CD4-positive, alpha-beta T cell (primary cell): ENCODE measurements at regions not wholly inside any gene's neighbourhood (a gene's known extent, or its start where the extent isn't known, plus 50 kb on each side); places are given as distances from the start of the nearest gene placed in this dataset.

Source experiments
- ATAC-seq: fragments of 200-7000 bp; cut with Tn5 transposase; one replicate; pipeline ENCODE4 v1.10.0; 2022; ENCODE audit warnings: mild to moderate bottlenecking; ENCODE audit not compliant: poor library complexity
- CTCF ChIA-PET: fragments of 350-600 bp; sonication (Branson Sonifier 250); formaldehyde crosslinking; loops from one replicate; lab custom pipeline; 2021; ENCODE audit warnings: antibody characterized with exemption, inconsistent platforms; lab: Charles Lee
- POLR2A ChIA-PET: fragments of 350-600 bp; sonication (Branson Sonifier 250); formaldehyde crosslinking; loops from one replicate; lab custom pipeline; 2021; ENCODE audit warnings: antibody characterized with exemption, inconsistent platforms; lab: Charles Lee
- DNase-seq, 14 experiments: peaks; one replicate each; pipeline ENCODE4 v3.0.0-alpha.2; 2013 to 2020; ENCODE audit warnings: mixed read lengths in 2 of 14
- H3K27ac ChIP-seq, 2 donors: one replicate each; pipeline versions ENCODE4 v1.5.1 to v1.7.0; 2013; ENCODE audit warnings: low read length in 2 of 2, low read depth in 1 of 2, mild to moderate bottlenecking in 1 of 2
- H3K27me3 ChIP-seq, 2 experiments: 1 replicate in 1 of 2; 2 replicates in 1 of 2; pipeline versions ENCODE4 v1.6.1 to v1.7.0; 2013; ENCODE audit warnings: low read length in 2 of 2, control low read depth in 1 of 2, mild to moderate bottlenecking in 1 of 2, moderate library complexity in 1 of 2; ENCODE audit not compliant: insufficient read depth in 2 of 2, control insufficient read depth in 1 of 2
- H3K36me3 ChIP-seq: one replicate; pipeline ENCODE4 v1.6.1; 2013; ENCODE audit warnings: low read length, control low read depth; ENCODE audit not compliant: insufficient read depth
- H3K4me1 ChIP-seq: one replicate; pipeline ENCODE4 v1.6.1; 2013; ENCODE audit warnings: low read length, control low read depth; ENCODE audit not compliant: insufficient read depth
- H3K4me3 ChIP-seq: one replicate; pipeline ENCODE4 v1.5.1; 2013; ENCODE audit warnings: mild to moderate bottlenecking, low read length, moderate library complexity
- H3K9me3 ChIP-seq, 2 experiments: 1 replicate in 1 of 2; 2 replicates in 1 of 2; pipeline versions ENCODE4 v1.6.1 to v1.7.0; 2013; ENCODE audit warnings: low read length in 2 of 2, mild to moderate bottlenecking in 2 of 2, control low read depth in 1 of 2, moderate library complexity in 1 of 2; ENCODE audit not compliant: control insufficient read depth in 1 of 2, insufficient read depth in 1 of 2
- H3K27ac Mint-ChIP-seq: one replicate; pipeline ENCODE4 v1.8.0; 2020; ENCODE audit warnings: mixed read lengths
- H3K27me3 Mint-ChIP-seq: one replicate; pipeline ENCODE4 v1.8.0; 2021; ENCODE audit warnings: mixed read lengths
- H3K36me3 Mint-ChIP-seq: one replicate; pipeline ENCODE4 v1.8.0; 2021; ENCODE audit warnings: low read depth, mixed read lengths
- H3K4me1 Mint-ChIP-seq: one replicate; pipeline ENCODE4 v1.8.0; 2021; ENCODE audit warnings: low read depth, mixed read lengths
- H3K4me3 Mint-ChIP-seq: one replicate; pipeline ENCODE4 v1.8.0; 2020; ENCODE audit warnings: mild to moderate bottlenecking, mixed read lengths
- H3K9me3 Mint-ChIP-seq: one replicate; pipeline ENCODE4 v1.8.0; 2020; ENCODE audit warnings: mixed read lengths
- CTCF ChIP-seq: fragments of 200-600 bp; IDR thresholded peaks from one replicate; pipeline ENCODE4 v1.8.0; 2022; ENCODE audit warnings: antibody characterized with exemption, mild to moderate bottlenecking
- intact Hi-C, 2 experiments: fragments of 100-400 bp; cut with DNase I in 1 of 2; cut with micrococcal nuclease in 1 of 2; formaldehyde crosslinking; loops; one replicate each; pipeline versions ENCODE4 v1.15.1 to v1.9.0; 2023 to 2025; cut with DNase I, micrococcal nuclease

- no peak for TF ChIP-seq CTCF
- Mint-ChIP-seq H3K4me1 (no peaks in the 10 kb centered on the region), H3K9me3 (no peaks in the 10 kb centered on the region), H3K27ac (no peak overlapping the region), H3K27me3 (no peaks in the 10 kb centered on the region), H3K4me3 (no peak overlapping the region), H3K36me3 (no peaks in the 10 kb centered on the region)
- ATAC-seq (no peak), DNase-seq (no peak)
- Histone ChIP-seq H3K27me3 (no peaks in the 10 kb centered on the region), H3K36me3 (no peaks in the 10 kb centered on the region), H3K4me1 (no peaks in the 10 kb centered on the region), H3K9me3 (peaks cover 4 to 11% of the 10 kb centered on the region in 2 experiments), H3K4me3 (no peak overlapping the region), H3K27ac (no peak overlapping the region)
- intact Hi-C loops: no loop called here
- CTCF ChIA-PET: no interaction called here
- POLR2A ChIA-PET: no interaction called here
Measured at GRCh38 chr6:169372589-169372988, 118.9 kb upstream of the THBS2 start.

- Histone ChIP-seq H3K4me3 (no peak overlapping the region), H3K4me1 (no peaks in the 10 kb centered on the region), H3K27me3 (no peaks in the 10 kb centered on the region), H3K36me3 (no peaks in the 10 kb centered on the region), H3K9me3 (peaks cover 4 to 13% of the 10 kb centered on the region in 2 experiments), H3K27ac (no peak overlapping the region)
- Mint-ChIP-seq H3K9me3 (no peaks in the 10 kb centered on the region), H3K27ac (no peak overlapping the region), H3K4me3 (no peak overlapping the region), H3K36me3 (no peaks in the 10 kb centered on the region), H3K27me3 (no peaks in the 10 kb centered on the region), H3K4me1 (no peaks in the 10 kb centered on the region)
- ChIA-PET CTCF (no interaction called here), POLR2A (no interaction called here)
- TF ChIP-seq CTCF: no peak
- DNase-seq (no peak), ATAC-seq (no peak)
- intact Hi-C loops: no loop called here
Measured at GRCh38 chr6:169371344-169372127, 117.9 kb upstream of the THBS2 start.

- intact Hi-C loops: no loop called here
- ChIA-PET CTCF (no interaction called here), POLR2A (no interaction called here)
- Histone ChIP-seq H3K9me3 (peaks cover 4 to 14% of the 10 kb centered on the region in 2 experiments), H3K4me3 (no peak overlapping the region), H3K36me3 (no peaks in the 10 kb centered on the region), H3K27ac (no peak overlapping the region), H3K27me3 (no peaks in the 10 kb centered on the region), H3K4me1 (no peaks in the 10 kb centered on the region)
- DNase-seq: no peak
- TF ChIP-seq CTCF: no peak
- H3K27me3 Mint-ChIP-seq: no peaks in the 10 kb centered on the region
- no peaks in the 10 kb centered on the region for H3K9me3 Mint-ChIP-seq
- no peak for ATAC-seq
- no peak overlapping the region for H3K4me3 Mint-ChIP-seq
- H3K4me1 Mint-ChIP-seq: no peaks in the 10 kb centered on the region
- no peaks in the 10 kb centered on the region for H3K36me3 Mint-ChIP-seq
- no peak overlapping the region for H3K27ac Mint-ChIP-seq
Measured at GRCh38 chr6:169370666-169371343, 117.2 kb upstream of the THBS2 start.
